Right kidney (tissue), 1 donor: ENCODE measurements at regions not wholly inside any gene's neighbourhood (a gene's known extent, or its start where the extent isn't known, plus 50 kb on each side); places are given as distances from the start of the nearest gene placed in this dataset.
"Not testable (repeated sequence)": the region's sequence is repeated elsewhere in the genome, so short reads cannot be mapped to it uniquely, and the experiment has no call there.

Source experiments
- DNase-seq: peaks from one replicate; pipeline ENCODE4 v3.0.0-alpha.2; 2016

GRCh38 chr1:243996223-243996622 lies 54.9 kb upstream of the ZBTB18 start:
- DNase-seq, result no peak

- no peak for DNase-seq
Measured at GRCh38 chr1:243991650-243992049, 59.4 kb upstream of the ZBTB18 start.

GRCh38 chr1:243984788-243985187 lies 66.3 kb upstream of the ZBTB18 start:
- no peak for DNase-seq

GRCh38 chr1:243982447-243983018 lies 68.5 kb upstream of the ZBTB18 start:
- DNase-seq, result no peak

GRCh38 chr1:243980471-243980870 lies 70.6 kb upstream of the ZBTB18 start:
- no peak for DNase-seq

GRCh38 chr1:243980071-243980470 lies 71.0 kb upstream of the ZBTB18 start:
- DNase-seq, result no peak

GRCh38 chr1:243979396-243979795 lies 71.7 kb upstream of the ZBTB18 start:
- DNase-seq, result no peak

GRCh38 chr1:243977094-243977493 lies 74.0 kb upstream of the ZBTB18 start:
- DNase-seq, result no peak

GRCh38 chr1:243974451-243975292 lies 76.4 kb upstream of the ZBTB18 start:
- DNase-seq, result no peak

- DNase-seq, result no peak
Measured at GRCh38 chr1:243973169-243973568, 77.9 kb upstream of the ZBTB18 start.

- no peak for DNase-seq
Measured at GRCh38 chr1:243970077-243970476, 81.0 kb upstream of the ZBTB18 start.

GRCh38 chr1:243968413-243968812 lies 82.7 kb upstream of the ZBTB18 start:
- no peak for DNase-seq

- DNase-seq, result no peak
Measured at GRCh38 chr1:243964915-243965314, 86.2 kb upstream of the ZBTB18 start.

GRCh38 chr1:243963571-243963970 lies 87.5 kb upstream of the ZBTB18 start:
- DNase-seq, result no peak

- no peak for DNase-seq
Measured at GRCh38 chr1:243962541-243962940, 88.5 kb upstream of the ZBTB18 start.

GRCh38 chr1:243959998-243960397 lies 91.1 kb upstream of the ZBTB18 start:
- no peak for DNase-seq

- DNase-seq, result no peak
Measured at GRCh38 chr1:243957141-243957540, 93.9 kb upstream of the ZBTB18 start.

- DNase-seq, result no peak
Measured at GRCh38 chr1:243956450-243956849, 94.6 kb upstream of the ZBTB18 start.

- not testable (repeated sequence) for DNase-seq
Measured at GRCh38 chr1:243951207-243951606, 99.9 kb upstream of the ZBTB18 start.

- no peak for DNase-seq
Measured at GRCh38 chr1:243950166-243950565, 100.1 kb upstream of the AKT3 start.

GRCh38 chr1:243946946-243947345 lies 96.9 kb upstream of the AKT3 start:
- no peak for DNase-seq

- no peak for DNase-seq
Measured at GRCh38 chr1:243946253-243946652, 96.2 kb upstream of the AKT3 start.

- no peak for DNase-seq
Measured at GRCh38 chr1:243945727-243946126, 95.7 kb upstream of the AKT3 start.
